HL-60 (cell line): ENCODE measurements at regions not wholly inside any gene's neighbourhood (a gene's known extent, or its start where the extent isn't known, plus 50 kb on each side); places are given as distances from the start of the nearest gene placed in this dataset.

Source experiments
- DNase-seq, 2 experiments: peaks; one replicate each; pipeline ENCODE4 v3.0.0-alpha.2; 2010 to 2020; ENCODE audit warnings: low read depth in 1 of 2, low spot score in 1 of 2
- H3K27ac ChIP-seq: fragments of 250-450 bp; sonication (Bioruptor Pico); replicated peaks from 2 replicates; pipeline ENCODE4 v1.5.1; 2020; ENCODE audit warnings: mild to moderate bottlenecking, moderate library complexity
- H3K27me3 ChIP-seq: fragments of 250-450 bp; sonication (Bioruptor Pico); 2 replicates; pipeline ENCODE4 v1.5.1; 2021; ENCODE audit warnings: mild to moderate bottlenecking, moderate library complexity; ENCODE audit not compliant: insufficient read depth, poor library complexity, severe bottlenecking
- H3K4me3 ChIP-seq: replicated peaks from 2 replicates; pipeline ENCODE4 v1.5.1; 2011; ENCODE audit warnings: mild to moderate bottlenecking, control low read depth, low read length; ENCODE audit not compliant: insufficient read depth
- GABPA ChIP-seq: IDR thresholded peaks from 2 replicates; pipeline ENCODE4 v1.6.1; 2012; ENCODE audit warnings: low read depth
- POLR2AphosphoS5 ChIP-seq: IDR thresholded peaks from 2 replicates; pipeline ENCODE4 v1.6.1; 2012; ENCODE audit warnings: low read depth
- SPI1 ChIP-seq: IDR thresholded peaks from 2 replicates; pipeline ENCODE4 v1.6.1; 2012; ENCODE audit warnings: low read depth, mild to moderate bottlenecking, borderline replicate concordance
- TF ChIP-seq, protein P1 (sequence below): IDR thresholded peaks from one replicate; pipeline ENCODE4 v1.5.1; 2011; ENCODE audit warnings: low read length, control low read depth, inconsistent platforms; ENCODE audit not compliant: insufficient read depth
- TF ChIP-seq, protein P2 (sequence below): IDR thresholded peaks from 2 replicates; pipeline ENCODE4 v1.6.1; 2012; ENCODE audit warnings: low read depth; ENCODE audit not compliant: insufficient replicate concordance

DNA sequence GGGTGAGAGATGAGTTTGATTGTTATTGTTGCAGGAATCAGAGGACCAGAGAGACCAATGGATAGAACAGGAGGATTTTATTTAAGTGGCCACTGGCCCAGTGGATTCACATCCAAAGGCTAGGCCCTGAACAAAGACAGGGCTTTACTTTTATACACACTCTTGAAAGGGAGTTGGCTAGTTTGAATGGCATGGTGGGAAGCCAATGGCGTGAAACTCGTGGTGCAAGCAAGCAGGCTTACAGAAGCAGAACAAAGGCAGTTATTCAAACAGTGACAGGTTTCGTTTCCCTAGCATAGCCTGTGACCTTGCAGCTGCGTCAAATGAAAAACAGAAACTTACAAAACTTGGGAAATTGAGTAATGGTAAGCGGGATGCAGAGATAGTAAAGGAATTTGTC lies 110.2 kb upstream of the PRDX4 start:
- H3K27me3 ChIP-seq, result no peaks in the 10 kb centered on the region
- no peak overlapping the region for H3K27ac ChIP-seq
- TF ChIP-seq, protein P1, sequence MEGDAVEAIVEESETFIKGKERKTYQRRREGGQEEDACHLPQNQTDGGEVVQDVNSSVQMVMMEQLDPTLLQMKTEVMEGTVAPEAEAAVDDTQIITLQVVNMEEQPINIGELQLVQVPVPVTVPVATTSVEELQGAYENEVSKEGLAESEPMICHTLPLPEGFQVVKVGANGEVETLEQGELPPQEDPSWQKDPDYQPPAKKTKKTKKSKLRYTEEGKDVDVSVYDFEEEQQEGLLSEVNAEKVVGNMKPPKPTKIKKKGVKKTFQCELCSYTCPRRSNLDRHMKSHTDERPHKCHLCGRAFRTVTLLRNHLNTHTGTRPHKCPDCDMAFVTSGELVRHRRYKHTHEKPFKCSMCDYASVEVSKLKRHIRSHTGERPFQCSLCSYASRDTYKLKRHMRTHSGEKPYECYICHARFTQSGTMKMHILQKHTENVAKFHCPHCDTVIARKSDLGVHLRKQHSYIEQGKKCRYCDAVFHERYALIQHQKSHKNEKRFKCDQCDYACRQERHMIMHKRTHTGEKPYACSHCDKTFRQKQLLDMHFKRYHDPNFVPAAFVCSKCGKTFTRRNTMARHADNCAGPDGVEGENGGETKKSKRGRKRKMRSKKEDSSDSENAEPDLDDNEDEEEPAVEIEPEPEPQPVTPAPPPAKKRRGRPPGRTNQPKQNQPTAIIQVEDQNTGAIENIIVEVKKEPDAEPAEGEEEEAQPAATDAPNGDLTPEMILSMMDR, result no peak
- TF ChIP-seq, protein P2, sequence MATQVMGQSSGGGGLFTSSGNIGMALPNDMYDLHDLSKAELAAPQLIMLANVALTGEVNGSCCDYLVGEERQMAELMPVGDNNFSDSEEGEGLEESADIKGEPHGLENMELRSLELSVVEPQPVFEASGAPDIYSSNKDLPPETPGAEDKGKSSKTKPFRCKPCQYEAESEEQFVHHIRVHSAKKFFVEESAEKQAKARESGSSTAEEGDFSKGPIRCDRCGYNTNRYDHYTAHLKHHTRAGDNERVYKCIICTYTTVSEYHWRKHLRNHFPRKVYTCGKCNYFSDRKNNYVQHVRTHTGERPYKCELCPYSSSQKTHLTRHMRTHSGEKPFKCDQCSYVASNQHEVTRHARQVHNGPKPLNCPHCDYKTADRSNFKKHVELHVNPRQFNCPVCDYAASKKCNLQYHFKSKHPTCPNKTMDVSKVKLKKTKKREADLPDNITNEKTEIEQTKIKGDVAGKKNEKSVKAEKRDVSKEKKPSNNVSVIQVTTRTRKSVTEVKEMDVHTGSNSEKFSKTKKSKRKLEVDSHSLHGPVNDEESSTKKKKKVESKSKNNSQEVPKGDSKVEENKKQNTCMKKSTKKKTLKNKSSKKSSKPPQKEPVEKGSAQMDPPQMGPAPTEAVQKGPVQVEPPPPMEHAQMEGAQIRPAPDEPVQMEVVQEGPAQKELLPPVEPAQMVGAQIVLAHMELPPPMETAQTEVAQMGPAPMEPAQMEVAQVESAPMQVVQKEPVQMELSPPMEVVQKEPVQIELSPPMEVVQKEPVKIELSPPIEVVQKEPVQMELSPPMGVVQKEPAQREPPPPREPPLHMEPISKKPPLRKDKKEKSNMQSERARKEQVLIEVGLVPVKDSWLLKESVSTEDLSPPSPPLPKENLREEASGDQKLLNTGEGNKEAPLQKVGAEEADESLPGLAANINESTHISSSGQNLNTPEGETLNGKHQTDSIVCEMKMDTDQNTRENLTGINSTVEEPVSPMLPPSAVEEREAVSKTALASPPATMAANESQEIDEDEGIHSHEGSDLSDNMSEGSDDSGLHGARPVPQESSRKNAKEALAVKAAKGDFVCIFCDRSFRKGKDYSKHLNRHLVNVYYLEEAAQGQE, result no peak
- TF ChIP-seq GABPA (no peak), POLR2AphosphoS5 (no peak), SPI1 (no peak)
- DNase-seq, result no peak
- no peak overlapping the region for H3K4me3 ChIP-seq

DNA sequence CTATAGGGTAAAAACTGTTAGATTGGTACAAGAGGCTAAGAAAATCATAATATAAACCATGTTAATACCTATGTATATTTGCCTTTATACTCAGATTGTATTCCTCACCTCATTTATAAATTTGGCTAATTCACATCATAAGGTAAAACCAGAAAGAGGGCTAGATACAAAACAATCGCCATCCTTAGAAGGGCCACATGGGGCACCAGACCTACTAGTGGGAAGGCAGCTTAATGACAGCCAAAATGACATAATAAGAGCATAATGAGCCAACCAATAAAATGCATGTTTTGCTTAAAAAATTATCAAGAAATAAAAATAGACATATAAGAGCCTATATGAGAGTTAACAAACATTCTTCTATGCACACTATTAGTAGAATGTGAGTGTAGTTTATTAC lies 107.3 kb upstream of the PRDX4 start:
- DNase-seq, result peak in 1 of 2 experiments; percentile 2
- Histone ChIP-seq H3K4me3 (no peak overlapping the region), H3K27ac (no peak overlapping the region), H3K27me3 (no peaks in the 10 kb centered on the region)
- TF ChIP-seq GABPA, result no peak
- TF ChIP-seq, protein P2, result no peak
- TF ChIP-seq POLR2AphosphoS5, result no peak
- TF ChIP-seq, protein P1, result no peak
- TF ChIP-seq SPI1, result no peak

DNA sequence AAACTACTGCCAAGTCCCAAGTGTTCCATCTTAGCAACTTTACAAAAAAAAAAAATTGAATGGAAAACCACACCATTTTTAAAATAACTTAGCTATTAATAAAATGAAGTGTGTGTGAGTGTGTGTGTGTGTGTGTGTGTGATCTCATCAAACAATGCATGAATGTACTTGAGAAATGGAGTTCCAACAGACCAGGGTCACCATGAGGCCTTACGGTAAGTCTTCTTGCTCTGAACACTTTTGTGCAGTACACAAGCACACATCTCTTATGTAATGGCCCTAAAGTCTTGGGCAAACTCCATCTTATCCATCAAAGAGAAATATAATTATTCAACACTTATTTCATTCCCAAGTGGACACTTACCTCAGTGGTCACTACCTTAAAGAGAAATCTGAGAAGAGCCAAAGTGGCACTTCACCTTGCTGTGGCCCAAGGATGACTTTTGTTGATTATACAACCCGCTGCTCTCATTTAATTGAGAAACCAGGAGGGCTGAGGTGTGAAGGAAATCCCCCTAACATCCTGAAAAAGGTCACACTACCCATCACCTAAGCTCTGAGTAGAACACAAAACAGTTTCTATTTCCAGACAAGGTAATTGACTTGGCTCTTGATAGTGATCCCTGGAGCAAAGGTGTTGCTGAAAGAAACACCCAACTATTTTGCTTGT lies 96.5 kb upstream of the PRDX4 start:
- DNase-seq, result no peak
- Histone ChIP-seq H3K4me3 (no peak overlapping the region), H3K27me3 (no peaks in the 10 kb centered on the region), H3K27ac (no peak overlapping the region)
- no peak for TF ChIP-seq POLR2AphosphoS5
- TF ChIP-seq SPI1, result no peak
- TF ChIP-seq GABPA, result no peak
- TF ChIP-seq, protein P1, result no peak
- TF ChIP-seq, protein P2, result no peak
